Mucosa of gallbladder (tissue), 1 donor: ENCODE measurements at regions not wholly inside any gene's neighbourhood (a gene's known extent, or its start where the extent isn't known, plus 50 kb on each side); places are given as distances from the start of the nearest gene placed in this dataset.
"Not testable (repeated sequence)": the region's sequence is repeated elsewhere in the genome, so short reads cannot be mapped to it uniquely, and the experiment has no call there.

ENCODE experiments used
- DNase-seq: peaks from one replicate; pipeline ENCODE4 v3.0.0-alpha.2; 2020; ENCODE audit warnings: low spot score
- donor health status: DM: no; HTN: no; CAD: no.

GRCh38 chr4:131447883-131448282 is 1701.2 kb upstream of the PCDH10 start:
- no peak for DNase-seq

- no peak for DNase-seq
These were observed 1698.4 kb upstream of the PCDH10 start for GRCh38 chr4:131450572-131451209.

- no peak for DNase-seq
These were observed 1689.5 kb upstream of the PCDH10 start for GRCh38 chr4:131459430-131460101.

GRCh38 chr4:131470360-131470759 is 1678.7 kb upstream of the PCDH10 start:
- no peak for DNase-seq

GRCh38 chr4:131488772-131489171 is 1660.3 kb upstream of the PCDH10 start:
- DNase-seq, result no peak

GRCh38 chr4:131496211-131496610 is 1652.9 kb upstream of the PCDH10 start:
- not testable (repeated sequence) for DNase-seq

GRCh38 chr4:131499141-131499873 is 1649.8 kb upstream of the PCDH10 start:
- no peak for DNase-seq

GRCh38 chr4:131509521-131509920 is 1639.6 kb upstream of the PCDH10 start:
- no peak for DNase-seq

- no peak for DNase-seq
These were observed 1622.4 kb upstream of the PCDH10 start for GRCh38 chr4:131526686-131527085.

GRCh38 chr4:131531087-131531486 is 1618.0 kb upstream of the PCDH10 start:
- DNase-seq, result no peak

- DNase-seq, result no peak
These were observed 1614.0 kb upstream of the PCDH10 start for GRCh38 chr4:131534944-131535645.

GRCh38 chr4:131540256-131540655 is 1608.8 kb upstream of the PCDH10 start:
- DNase-seq, result no peak

- no peak for DNase-seq
These were observed 1601.5 kb upstream of the PCDH10 start for GRCh38 chr4:131547506-131547981.

- DNase-seq, result no peak
These were observed 1597.8 kb upstream of the PCDH10 start for GRCh38 chr4:131551306-131551705.

GRCh38 chr4:131566026-131566425 is 1583.1 kb upstream of the PCDH10 start:
- DNase-seq, result no peak

GRCh38 chr4:131584587-131584986 is 1564.5 kb upstream of the PCDH10 start:
- DNase-seq, result no peak

- DNase-seq, result no peak
These were observed 1554.0 kb upstream of the PCDH10 start for GRCh38 chr4:131595140-131595539.

GRCh38 chr4:131603705-131604104 is 1545.4 kb upstream of the PCDH10 start:
- no peak for DNase-seq

- DNase-seq, result no peak
These were observed 1540.1 kb upstream of the PCDH10 start for GRCh38 chr4:131609039-131609438.

- not testable (repeated sequence) for DNase-seq
These were observed 1538.6 kb upstream of the PCDH10 start for GRCh38 chr4:131610517-131610916.

- DNase-seq, result no peak
These were observed 1535.8 kb upstream of the PCDH10 start for GRCh38 chr4:131613086-131613823.
